Ishikawa (cell line): ENCODE measurements at regions not wholly inside any gene's neighbourhood (a gene's known extent, or its start where the extent isn't known, plus 50 kb on each side); places are given as distances from the start of the nearest gene placed in this dataset.

ENCODE experiments used
- CEBPB ChIP-seq: IDR thresholded peaks from 2 replicates; pipeline ENCODE4 v1.6.1; 2012
- CREB1 ChIP-seq: IDR thresholded peaks from 2 replicates; pipeline ENCODE4 v1.6.1; 2012; ENCODE audit warnings: low read depth
- EGR1 ChIP-seq: IDR thresholded peaks from 2 replicates; pipeline ENCODE4 v1.6.1; 2012
- EP300 ChIP-seq: IDR thresholded peaks from 2 replicates; pipeline ENCODE4 v1.6.1; 2012; ENCODE audit warnings: borderline replicate concordance
- FOXM1 ChIP-seq: IDR thresholded peaks from 2 replicates; pipeline ENCODE4 v1.6.1; 2012; ENCODE audit warnings: low read depth, borderline replicate concordance
- NFIC ChIP-seq: IDR thresholded peaks from 2 replicates; pipeline ENCODE4 v1.6.1; 2012
- RAD21 ChIP-seq: IDR thresholded peaks from 2 replicates; pipeline ENCODE4 v1.6.1; 2012; ENCODE audit warnings: low read depth
- TAF1 ChIP-seq: IDR thresholded peaks from 2 replicates; pipeline ENCODE4 v1.6.1; 2012; ENCODE audit warnings: low read depth, mild to moderate bottlenecking
- TCF12 ChIP-seq: IDR thresholded peaks from 2 replicates; pipeline ENCODE4 v1.6.1; 2012; ENCODE audit warnings: low read depth
- TEAD4 ChIP-seq: IDR thresholded peaks from 2 replicates; pipeline ENCODE4 v1.6.1; 2012
- YY1 ChIP-seq: IDR thresholded peaks from 2 replicates; pipeline ENCODE4 v1.6.1; 2012; ENCODE audit warnings: low read depth
- ZBTB7A ChIP-seq: IDR thresholded peaks from 2 replicates; pipeline ENCODE4 v1.6.1; 2012; ENCODE audit warnings: low read depth
- TF ChIP-seq, protein P1 (sequence below): IDR thresholded peaks from 2 replicates; pipeline ENCODE4 v1.6.1; 2012; ENCODE audit warnings: low read depth, mild to moderate bottlenecking
- TF ChIP-seq, protein P2 (sequence below): IDR thresholded peaks from 2 replicates; pipeline ENCODE4 v1.6.1; 2012
- TF ChIP-seq, protein P3 (sequence below): IDR thresholded peaks from 2 replicates; pipeline ENCODE4 v1.6.1; 2012

- TF ChIP-seq, protein P1, sequence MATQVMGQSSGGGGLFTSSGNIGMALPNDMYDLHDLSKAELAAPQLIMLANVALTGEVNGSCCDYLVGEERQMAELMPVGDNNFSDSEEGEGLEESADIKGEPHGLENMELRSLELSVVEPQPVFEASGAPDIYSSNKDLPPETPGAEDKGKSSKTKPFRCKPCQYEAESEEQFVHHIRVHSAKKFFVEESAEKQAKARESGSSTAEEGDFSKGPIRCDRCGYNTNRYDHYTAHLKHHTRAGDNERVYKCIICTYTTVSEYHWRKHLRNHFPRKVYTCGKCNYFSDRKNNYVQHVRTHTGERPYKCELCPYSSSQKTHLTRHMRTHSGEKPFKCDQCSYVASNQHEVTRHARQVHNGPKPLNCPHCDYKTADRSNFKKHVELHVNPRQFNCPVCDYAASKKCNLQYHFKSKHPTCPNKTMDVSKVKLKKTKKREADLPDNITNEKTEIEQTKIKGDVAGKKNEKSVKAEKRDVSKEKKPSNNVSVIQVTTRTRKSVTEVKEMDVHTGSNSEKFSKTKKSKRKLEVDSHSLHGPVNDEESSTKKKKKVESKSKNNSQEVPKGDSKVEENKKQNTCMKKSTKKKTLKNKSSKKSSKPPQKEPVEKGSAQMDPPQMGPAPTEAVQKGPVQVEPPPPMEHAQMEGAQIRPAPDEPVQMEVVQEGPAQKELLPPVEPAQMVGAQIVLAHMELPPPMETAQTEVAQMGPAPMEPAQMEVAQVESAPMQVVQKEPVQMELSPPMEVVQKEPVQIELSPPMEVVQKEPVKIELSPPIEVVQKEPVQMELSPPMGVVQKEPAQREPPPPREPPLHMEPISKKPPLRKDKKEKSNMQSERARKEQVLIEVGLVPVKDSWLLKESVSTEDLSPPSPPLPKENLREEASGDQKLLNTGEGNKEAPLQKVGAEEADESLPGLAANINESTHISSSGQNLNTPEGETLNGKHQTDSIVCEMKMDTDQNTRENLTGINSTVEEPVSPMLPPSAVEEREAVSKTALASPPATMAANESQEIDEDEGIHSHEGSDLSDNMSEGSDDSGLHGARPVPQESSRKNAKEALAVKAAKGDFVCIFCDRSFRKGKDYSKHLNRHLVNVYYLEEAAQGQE = no peak
- TF ChIP-seq EP300 = no peak
- TF ChIP-seq ZBTB7A = no peak
- no peak for TF ChIP-seq CEBPB
- no peak for TF ChIP-seq YY1
- no peak for TF ChIP-seq EGR1
- TF ChIP-seq RAD21 = no peak
- TF ChIP-seq FOXM1 = no peak
- TF ChIP-seq NFIC = no peak
- TF ChIP-seq, protein P2, sequence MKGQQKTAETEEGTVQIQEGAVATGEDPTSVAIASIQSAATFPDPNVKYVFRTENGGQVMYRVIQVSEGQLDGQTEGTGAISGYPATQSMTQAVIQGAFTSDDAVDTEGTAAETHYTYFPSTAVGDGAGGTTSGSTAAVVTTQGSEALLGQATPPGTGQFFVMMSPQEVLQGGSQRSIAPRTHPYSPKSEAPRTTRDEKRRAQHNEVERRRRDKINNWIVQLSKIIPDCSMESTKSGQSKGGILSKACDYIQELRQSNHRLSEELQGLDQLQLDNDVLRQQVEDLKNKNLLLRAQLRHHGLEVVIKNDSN = no peak
Observed at GRCh38 chr1:233805786-233806185, 98.7 kb upstream of the SLC35F3 start.

DNA sequence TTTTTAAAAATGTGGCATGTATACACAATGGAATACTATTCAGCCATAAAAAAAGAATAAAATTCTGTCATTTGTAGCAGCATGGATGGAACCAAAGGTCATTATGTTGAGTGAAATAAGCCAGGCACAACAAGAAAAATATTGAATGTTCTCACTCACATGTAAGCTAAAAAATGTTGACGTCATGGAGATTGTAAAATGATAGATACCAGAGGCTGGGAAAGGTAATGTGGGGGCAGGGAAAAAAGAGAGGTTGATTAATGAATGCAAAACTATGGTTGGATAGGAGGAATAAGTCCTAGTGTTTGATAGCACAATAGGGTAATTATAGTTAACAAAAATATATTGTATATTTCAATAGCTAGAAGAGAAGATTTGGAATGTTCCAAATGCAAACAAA, 89.1 kb upstream of the SLC35F3 start:
- TF ChIP-seq ZBTB7A = no peak
- TF ChIP-seq FOXM1 = no peak
- TF ChIP-seq CREB1 = no peak
- TF ChIP-seq, protein P2 = no peak
- TF ChIP-seq TAF1 = no peak

DNA sequence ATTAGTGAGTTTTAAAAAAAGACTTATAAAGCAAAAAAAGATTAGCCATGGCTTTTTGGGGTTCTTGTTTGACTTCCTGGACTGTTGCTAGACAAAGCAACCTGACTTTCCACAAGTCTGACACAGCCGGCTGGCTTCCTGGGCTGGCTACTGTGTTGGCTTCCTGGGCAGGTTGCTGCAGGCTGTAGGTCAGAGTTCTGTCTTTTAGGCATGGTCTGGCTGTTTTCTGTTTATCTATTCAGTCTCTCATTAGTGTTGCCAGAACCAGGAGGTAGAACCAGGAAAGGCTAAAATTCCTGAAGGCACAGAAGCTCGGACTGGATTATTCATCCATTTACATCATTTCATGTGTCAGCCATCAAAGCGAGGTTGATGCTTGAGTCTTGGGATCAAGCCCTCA, 88.6 kb upstream of the SLC35F3 start:
- TF ChIP-seq CREB1 (no peak), FOXM1 (no peak), NFIC (no peak), TAF1 (no peak), YY1 (no peak), TEAD4 (no peak), EP300 (no peak), RAD21 (no peak), EGR1 (no peak), CEBPB (no peak), ZBTB7A (no peak), TCF12 (no peak)
- TF ChIP-seq, protein P2 = no peak
- TF ChIP-seq, protein P3, sequence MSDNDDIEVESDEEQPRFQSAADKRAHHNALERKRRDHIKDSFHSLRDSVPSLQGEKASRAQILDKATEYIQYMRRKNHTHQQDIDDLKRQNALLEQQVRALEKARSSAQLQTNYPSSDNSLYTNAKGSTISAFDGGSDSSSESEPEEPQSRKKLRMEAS = no peak
- TF ChIP-seq, protein P1 = no peak

GRCh38 chr1:233816348-233816747, 88.1 kb upstream of the SLC35F3 start:
- TF ChIP-seq TCF12 (no peak), RAD21 (no peak), FOXM1 (no peak), CEBPB (no peak), NFIC (no peak), EP300 (no peak), TAF1 (no peak), CREB1 (no peak), ZBTB7A (no peak), YY1 (no peak), TEAD4 (no peak), EGR1 (no peak)
- TF ChIP-seq, protein P3 = no peak
- TF ChIP-seq, protein P1 = no peak
- TF ChIP-seq, protein P2 = no peak
